HG02981 (cell line): ENCODE measurements at regions not wholly inside any gene's neighbourhood (a gene's known extent, or its start where the extent isn't known, plus 50 kb on each side); places are given as distances from the start of the nearest gene placed in this dataset.
"Not testable (repeated sequence)": the region's sequence is repeated elsewhere in the genome, so short reads cannot be mapped to it uniquely, and the experiment has no call there.

Experiments
- ATAC-seq: cut with Tn5 transposase; IDR thresholded peaks from one replicate; pipeline ENCODE4 v1.9.1; 2021; ENCODE audit warnings: mild to moderate bottlenecking, moderate library complexity; ENCODE audit not compliant: unreplicated experiment

- no peak for ATAC-seq
Measured at GRCh38 chr1:4062560-4062959, 162.5 kb upstream of the C1orf174 start.

- no peak for ATAC-seq
Measured at GRCh38 chr1:4062992-4063391, 162.9 kb upstream of the C1orf174 start.

- no peak for ATAC-seq
Measured at GRCh38 chr1:4063516-4063915, 163.4 kb upstream of the C1orf174 start.

- no peak for ATAC-seq
Measured at GRCh38 chr1:4064150-4064889, 164.2 kb upstream of the C1orf174 start.

- ATAC-seq, result no peak
Measured at GRCh38 chr1:4066860-4067599, 167.0 kb upstream of the C1orf174 start.

GRCh38 chr1:4068076-4068475 lies 168.0 kb upstream of the C1orf174 start:
- no peak for ATAC-seq

- no peak for ATAC-seq
Measured at GRCh38 chr1:4071653-4072052, 171.6 kb upstream of the C1orf174 start.

GRCh38 chr1:4072481-4073153 lies 172.5 kb upstream of the C1orf174 start:
- no peak for ATAC-seq

GRCh38 chr1:4075436-4076225 lies 175.6 kb upstream of the C1orf174 start:
- no peak for ATAC-seq

- ATAC-seq, result no peak
Measured at GRCh38 chr1:4076346-4076745, 176.3 kb upstream of the C1orf174 start.

GRCh38 chr1:4078091-4078962 lies 178.3 kb upstream of the C1orf174 start:
- ATAC-seq, result not testable (repeated sequence)

- no peak for ATAC-seq
Measured at GRCh38 chr1:4079815-4080214, 179.7 kb upstream of the C1orf174 start.

GRCh38 chr1:4081806-4082711 lies 182.0 kb upstream of the C1orf174 start:
- ATAC-seq, result no peak

GRCh38 chr1:4083231-4084047 lies 183.4 kb upstream of the C1orf174 start:
- no peak for ATAC-seq

- no peak for ATAC-seq
Measured at GRCh38 chr1:4084048-4084431, 184.0 kb upstream of the C1orf174 start.

- ATAC-seq, result no peak
Measured at GRCh38 chr1:4084446-4084845, 184.4 kb upstream of the C1orf174 start.

- no peak for ATAC-seq
Measured at GRCh38 chr1:4084896-4085295, 184.8 kb upstream of the C1orf174 start.

GRCh38 chr1:4085546-4085945 lies 185.5 kb upstream of the C1orf174 start:
- ATAC-seq, result no peak
